IMR-90 (cell line): ENCODE measurements at regions not wholly inside any gene's neighbourhood (a gene's known extent, or its start where the extent isn't known, plus 50 kb on each side); places are given as distances from the start of the nearest gene placed in this dataset.

ENCODE experiments used
- ATAC-seq: fragments of 200-7000 bp; cut with Tn5 transposase; 2 replicates; pipeline ENCODE4 v1.9.1; 2020; ENCODE audit warnings: low read depth, mild to moderate bottlenecking, moderate library complexity
- BruUV-seq: library from RNA; stranded (reverse); fragments of 400-500 nt; replicated peaks from 2 replicates; lab custom pipeline; 2021; lab: Mats Ljungman, UMichigan
- CTCF ChIA-PET: fragments of 300-600 bp; formaldehyde crosslinking; extraction: SDS; loops from one replicate; lab custom pipeline; 2021; ENCODE audit warnings: antibody characterized with exemption; lab: Yijun Ruan, JAX
- POLR2A ChIA-PET: fragments of 300-600 bp; sonication (Branson Sonifier 250); formaldehyde crosslinking; loops from one replicate; lab custom pipeline; 2022; ENCODE audit warnings: antibody characterized with exemption; ENCODE audit not compliant: unreplicated experiment; lab: Charles Lee
- DNase-seq: peaks from one replicate; pipeline ENCODE4 v3.0.0; 2013
- H2AFZ ChIP-seq: replicated peaks from 2 replicates; pipeline ENCODE3; 2013; ENCODE audit warnings: low read length, mild to moderate bottlenecking; ENCODE audit not compliant: poor library complexity
- H2AK5ac ChIP-seq: 2 replicates; pipeline ENCODE4 v1.6.1; 2013; ENCODE audit warnings: low read depth, low read length, inconsistent platforms
- H2AK9ac ChIP-seq: replicated peaks from 2 replicates; pipeline ENCODE3; 2013; ENCODE audit warnings: mild to moderate bottlenecking, low read depth, low read length, moderate library complexity; ENCODE audit not compliant: poor library complexity
- H2BK120ac ChIP-seq: 2 replicates; pipeline ENCODE4 v1.6.1; 2013; ENCODE audit warnings: low read depth, low read length, inconsistent platforms
- H2BK15ac ChIP-seq: 3 replicates; pipeline ENCODE4 v1.6.1; 2013; ENCODE audit warnings: low read depth, low read length, inconsistent platforms
- H2BK20ac ChIP-seq: 2 replicates; pipeline ENCODE4 v1.6.1; 2013; ENCODE audit warnings: low read depth, mild to moderate bottlenecking, inconsistent platforms, low read length, moderate library complexity
- H2BK5ac ChIP-seq: 2 replicates; pipeline ENCODE4 v1.6.1; 2013; ENCODE audit warnings: mild to moderate bottlenecking, low read depth, low read length, inconsistent platforms; ENCODE audit not compliant: poor library complexity, severe bottlenecking
- H3K14ac ChIP-seq: replicated peaks from 2 replicates; pipeline ENCODE4 v1.6.1; 2013; ENCODE audit warnings: low read depth, low read length, inconsistent platforms
- H3K18ac ChIP-seq: 2 replicates; pipeline ENCODE4 v1.6.1; 2013; ENCODE audit warnings: low read depth, low read length, control low read depth
- H3K23ac ChIP-seq: 2 replicates; pipeline ENCODE4 v1.6.1; 2013; ENCODE audit warnings: low read depth, low read length, inconsistent platforms
- H3K27ac ChIP-seq: 2 replicates; pipeline ENCODE4 v1.5.1; 2013; ENCODE audit warnings: mild to moderate bottlenecking, control low read depth, low read length; ENCODE audit not compliant: insufficient read depth
- H3K27me3 ChIP-seq: 2 replicates; pipeline ENCODE4 v1.6.1; 2013; ENCODE audit warnings: low read length; ENCODE audit not compliant: control insufficient read depth, insufficient read depth
- H3K36me3 ChIP-seq: 2 replicates; pipeline ENCODE4 v1.6.1; 2013; ENCODE audit warnings: low read length, mixed read lengths; ENCODE audit not compliant: control insufficient read depth, insufficient read depth
- H3K4ac ChIP-seq: 2 replicates; pipeline ENCODE4 v1.6.1; 2013; ENCODE audit warnings: low read depth, low read length, inconsistent platforms
- H3K4me1 ChIP-seq: 2 replicates; pipeline ENCODE4 v1.6.1; 2013; ENCODE audit warnings: low read length, mixed read lengths; ENCODE audit not compliant: control insufficient read depth, insufficient read depth
- H3K4me2 ChIP-seq: 2 replicates; pipeline ENCODE4 v1.6.1; 2013; ENCODE audit warnings: low read depth, mild to moderate bottlenecking, control low read depth, low read length, moderate library complexity
- H3K4me3 ChIP-seq: 2 replicates; pipeline ENCODE4 v1.5.1; 2013; ENCODE audit warnings: low read depth, mild to moderate bottlenecking, control low read depth, low read length, moderate library complexity; ENCODE audit not compliant: insufficient read depth
- H3K56ac ChIP-seq: 2 replicates; pipeline ENCODE4 v1.6.1; 2013; ENCODE audit warnings: low read length, inconsistent platforms; ENCODE audit not compliant: insufficient read depth; ENCODE audit errors: extremely low read depth
- H3K79me1 ChIP-seq, 2 experiments: 2 replicates each; pipeline ENCODE4 v1.6.1; 2013; ENCODE audit warnings: low read length in 2 of 2, inconsistent platforms in 1 of 2, low read depth in 1 of 2
- H3K9ac ChIP-seq: 2 replicates; pipeline ENCODE4 v1.6.1; 2013; ENCODE audit warnings: low read depth, low read length, control low read depth
- H3K9me1 ChIP-seq: 2 replicates; pipeline ENCODE4 v1.6.1; 2013; ENCODE audit warnings: low read length, inconsistent platforms; ENCODE audit not compliant: insufficient read depth
- H3K9me3 ChIP-seq: 2 replicates; pipeline ENCODE4 v1.6.1; 2013; ENCODE audit warnings: low read length; ENCODE audit not compliant: control insufficient read depth, insufficient read depth
- H4K20me1 ChIP-seq: 2 replicates; pipeline ENCODE4 v1.6.1; 2013; ENCODE audit warnings: low read length, inconsistent platforms; ENCODE audit not compliant: insufficient read depth
- H4K5ac ChIP-seq: 2 replicates; pipeline ENCODE4 v1.6.1; 2013; ENCODE audit warnings: mild to moderate bottlenecking, low read depth, low read length, control low read depth
- H4K8ac ChIP-seq, 2 experiments: 2 replicates each; pipeline ENCODE4 v1.6.1; 2013; ENCODE audit warnings: low read depth in 2 of 2, low read length in 2 of 2, control low read depth in 1 of 2, inconsistent platforms in 1 of 2
- H4K91ac ChIP-seq: 2 replicates; pipeline ENCODE4 v1.6.1; 2013; ENCODE audit warnings: low read depth, low read length, inconsistent platforms; ENCODE audit not compliant: insufficient read depth
- FOS ChIP-seq: fragments of 150-350 bp; IDR thresholded peaks from 2 replicates; pipeline ENCODE4 v1.6.1; 2016; ENCODE audit warnings: low read depth, low read length
- MAFK ChIP-seq: IDR thresholded peaks from 2 replicates; pipeline ENCODE4 v1.6.1; 2012; ENCODE audit warnings: low read depth, low read length, improper control_type of control experiment
- NFE2L2 ChIP-seq: fragments of 150-350 bp; IDR thresholded peaks from 2 replicates; pipeline ENCODE4 v1.6.1; 2016; ENCODE audit warnings: low read depth, mild to moderate bottlenecking, low read length
- dilution Hi-C: fragments of 300-500 bp; cut with HindIII; formaldehyde crosslinking; loops from one replicate; pipeline ENCODE4 v1.14.3; 2018; ENCODE audit warnings: low sequenced_read_pairs; ENCODE audit not compliant: unreplicated experiment
- in situ Hi-C: fragments of 300-500 bp; cut with MboI; formaldehyde crosslinking; loops from 3 replicates; pipeline ENCODE4 v1.14.3; 2019; ENCODE audit warnings: low sequenced_read_pairs, inconsistent platforms, mixed read lengths
- intact Hi-C: fragments of 100-400 bp; cut with micrococcal nuclease; formaldehyde crosslinking; loops from 2 replicates; pipeline ENCODE4 v1.10.0; 2022

DNA sequence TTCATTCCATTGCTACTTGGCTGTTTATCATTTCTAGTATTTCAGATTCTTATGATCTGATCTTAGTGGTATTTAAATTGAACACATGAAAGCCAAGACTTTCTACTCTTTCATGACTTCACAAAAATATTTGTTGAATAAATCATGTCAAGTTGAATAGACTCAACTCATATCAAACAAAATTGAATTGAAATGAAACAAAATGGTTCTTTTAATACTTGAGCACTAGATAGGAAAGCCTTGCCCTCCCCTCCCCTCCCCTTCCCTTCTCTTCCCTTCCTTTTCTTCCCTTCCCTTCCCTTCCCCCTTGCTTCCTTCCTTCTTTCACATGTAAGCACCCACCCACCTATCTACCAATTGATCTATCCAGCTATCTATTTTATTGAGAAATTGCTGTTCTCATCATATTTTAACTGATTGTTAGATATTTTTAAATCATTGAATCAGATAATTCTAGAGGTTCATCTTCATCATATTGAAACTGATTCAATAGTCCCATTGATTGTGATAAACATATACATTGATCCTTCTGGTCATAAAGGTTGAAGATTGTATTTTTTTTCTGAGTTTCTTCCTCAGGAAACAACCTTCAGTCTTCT is 2015.9 kb downstream of the LRRC4C start:
- Histone ChIP-seq H3K23ac (no peak overlapping the region), H3K4me1 (no peaks in the 10 kb centered on the region), H3K56ac (no peak overlapping the region), H3K36me3 (no peaks in the 10 kb centered on the region), H3K4me3 (no peak overlapping the region), H4K91ac (no peak overlapping the region), H3K14ac (no peak overlapping the region), H4K20me1 (no peaks in the 10 kb centered on the region), H2BK120ac (no peak overlapping the region), H3K4ac (no peak overlapping the region), H2BK20ac (no peak overlapping the region), H4K5ac (no peak overlapping the region), H3K79me1 (no peaks in the 10 kb centered on the region), H3K18ac (no peak overlapping the region), H2AFZ (no peak overlapping the region), H3K9me3 (peaks cover 2% of the 10 kb centered on the region; the same call in 1 of the 2 replicates), H3K27me3 (no peaks in the 10 kb centered on the region), H2BK15ac (no peak overlapping the region), H2AK5ac (no peak overlapping the region), H3K27ac (no peak overlapping the region), H3K4me2 (no peak overlapping the region), H2AK9ac (no peak overlapping the region), H3K9ac (no peak overlapping the region), H3K9me1 (no peaks in the 10 kb centered on the region), H4K8ac (no peak overlapping the region), H2BK5ac (no peak overlapping the region)
- DNase-seq (no peak), ATAC-seq (no peak)
- ChIA-PET CTCF (no interaction called here), POLR2A (no interaction called here)
- in situ Hi-C loops (no loop called here), intact Hi-C loops (no loop called here), dilution Hi-C loops (no loop called here)
- TF ChIP-seq FOS (no peak), NFE2L2 (no peak), MAFK (peak; percentile 72)
- no TSS peak for BruUV-seq
